Activated CD4-positive, alpha-beta T cell treated with anti-CD3 and anti-CD28 coated beads for 36 hours (primary cell): ENCODE measurements at regions not wholly inside any gene's neighbourhood (a gene's known extent, or its start where the extent isn't known, plus 50 kb on each side); places are given as distances from the start of the nearest gene placed in this dataset.

Experiments
- ATAC-seq: fragments of 200-7000 bp; cut with Tn5 transposase; one replicate; pipeline ENCODE4 v1.10.0; 2021; ENCODE audit warnings: mild to moderate bottlenecking, moderate library complexity
- CTCF ChIA-PET: fragments of 350-600 bp; sonication (Branson Sonifier 250); formaldehyde crosslinking; loops from one replicate; lab custom pipeline; 2021; ENCODE audit warnings: antibody characterized with exemption; lab: Charles Lee
- POLR2A ChIA-PET: fragments of 350-600 bp; sonication (Branson Sonifier 250); formaldehyde crosslinking; loops from one replicate; lab custom pipeline; 2021; ENCODE audit warnings: antibody characterized with exemption, inconsistent platforms; lab: Charles Lee
- DNase-seq: peaks from one replicate; pipeline ENCODE4 v3.0.0-alpha.2; 2020
- H3K27ac Mint-ChIP-seq: one replicate; pipeline ENCODE4 v1.8.0; 2021; ENCODE audit warnings: mixed read lengths
- H3K27me3 Mint-ChIP-seq: one replicate; pipeline ENCODE4 v1.8.0; 2021; ENCODE audit warnings: mixed read lengths
- H3K36me3 Mint-ChIP-seq: one replicate; pipeline ENCODE4 v1.8.0; 2021; ENCODE audit warnings: low read depth, mixed read lengths
- H3K4me1 Mint-ChIP-seq: one replicate; pipeline ENCODE4 v1.8.0; 2021; ENCODE audit warnings: mixed read lengths
- H3K4me3 Mint-ChIP-seq: one replicate; pipeline ENCODE4 v1.8.0; 2021; ENCODE audit warnings: mild to moderate bottlenecking, moderate library complexity, mixed read lengths
- H3K9me3 Mint-ChIP-seq: one replicate; pipeline ENCODE4 v1.8.0; 2021; ENCODE audit warnings: low read depth, mixed read lengths
- intact Hi-C, 2 experiments: fragments of 100-400 bp; cut with DNase I in 1 of 2; cut with micrococcal nuclease in 1 of 2; formaldehyde crosslinking; loops; one replicate each; pipeline versions ENCODE4 v1.14.2 to v1.15.1; 2022 to 2024; cut with DNase I, micrococcal nuclease

DNA sequence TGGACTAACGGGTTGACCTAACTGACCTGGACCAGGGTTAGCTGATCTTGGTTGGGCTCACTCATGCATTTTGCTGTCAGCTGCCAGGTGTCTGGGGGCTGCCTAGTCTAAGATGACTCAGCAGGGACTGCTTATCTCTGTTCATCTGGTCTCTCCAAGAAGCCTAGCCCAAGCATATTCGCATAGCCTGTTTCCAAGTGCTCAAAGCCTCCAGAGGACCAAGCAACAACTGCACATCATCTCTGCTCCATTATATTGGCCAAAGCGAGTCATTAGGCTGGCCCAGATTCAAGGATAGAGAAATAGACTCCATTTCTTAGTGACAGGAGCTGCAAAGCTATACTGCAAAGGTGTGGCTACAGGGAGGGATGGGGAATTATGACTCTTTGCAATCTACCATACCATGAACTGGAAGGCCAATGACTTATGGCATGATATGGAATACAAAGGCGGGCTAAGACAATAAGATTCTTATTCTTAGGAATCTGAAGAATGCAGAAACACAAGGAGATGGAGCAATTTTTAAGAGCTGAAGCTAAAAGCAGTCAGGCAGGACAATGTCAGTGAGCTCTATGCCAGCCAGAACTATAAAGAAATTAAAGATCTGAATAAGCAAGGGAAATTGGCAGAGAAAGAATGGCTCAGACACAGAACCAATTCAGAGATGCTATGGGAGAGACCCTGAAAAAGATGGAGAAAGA is 194.6 kb upstream of the FSCB start:
- ATAC-seq (no peak), DNase-seq (no peak)
- no peaks in the 10 kb centered on the region for H3K36me3 Mint-ChIP-seq
- ChIA-PET CTCF (no interaction called here), POLR2A (no interaction called here)
- no peaks in the 10 kb centered on the region for H3K9me3 Mint-ChIP-seq
- H3K27ac Mint-ChIP-seq = no peak overlapping the region
- H3K27me3 Mint-ChIP-seq = no peaks in the 10 kb centered on the region
- no peak overlapping the region for H3K4me3 Mint-ChIP-seq
- H3K4me1 Mint-ChIP-seq = no peaks in the 10 kb centered on the region
- intact Hi-C loops = no loop called here

DNA sequence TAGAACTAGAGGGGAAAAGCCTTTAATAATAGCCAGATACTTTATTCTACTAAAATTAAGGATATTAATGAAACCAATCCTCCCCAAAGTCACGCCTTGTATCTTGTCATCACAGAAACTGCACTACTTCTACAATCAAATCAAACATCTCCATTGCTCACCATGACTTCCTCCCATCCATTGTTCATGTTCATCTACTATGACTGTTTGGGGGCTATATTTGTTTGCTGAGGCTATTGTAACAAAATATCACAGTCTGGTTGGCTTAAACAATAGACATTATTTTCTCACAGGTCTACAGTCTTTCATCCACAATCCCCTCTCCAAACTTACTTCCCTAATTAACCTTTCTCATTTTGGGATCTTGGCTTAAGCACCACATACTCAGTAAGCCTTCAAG is 193.6 kb upstream of the FSCB start:
- Mint-ChIP-seq H3K27ac (no peak overlapping the region), H3K9me3 (no peaks in the 10 kb centered on the region), H3K36me3 (no peaks in the 10 kb centered on the region), H3K4me3 (no peak overlapping the region), H3K27me3 (no peaks in the 10 kb centered on the region), H3K4me1 (no peaks in the 10 kb centered on the region)
- no peak for DNase-seq
- intact Hi-C loops = no loop called here
- CTCF ChIA-PET = no interaction called here
- POLR2A ChIA-PET = no interaction called here
- ATAC-seq = no peak

DNA sequence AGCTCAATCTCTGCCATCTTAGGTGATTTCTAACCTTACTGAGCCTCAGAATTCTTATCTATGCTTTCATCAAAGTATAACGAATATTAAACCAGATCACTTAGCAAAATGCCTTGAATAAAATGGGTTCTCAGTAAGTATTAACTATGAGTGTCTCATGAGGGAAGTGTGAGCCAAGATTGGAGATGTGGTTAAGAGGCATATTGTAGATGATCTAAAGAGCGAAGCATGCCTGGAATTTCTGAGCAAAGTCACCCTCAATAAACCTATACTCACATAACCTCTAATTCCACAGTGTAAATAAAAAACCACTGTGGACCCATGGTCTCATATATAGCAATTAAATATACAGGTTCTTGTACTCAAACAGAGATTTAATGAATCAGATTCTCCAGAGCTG is 193.1 kb upstream of the FSCB start:
- POLR2A ChIA-PET = no interaction called here
- Mint-ChIP-seq H3K9me3 (no peaks in the 10 kb centered on the region), H3K36me3 (no peaks in the 10 kb centered on the region), H3K4me1 (no peaks in the 10 kb centered on the region), H3K4me3 (no peak overlapping the region), H3K27ac (no peak overlapping the region), H3K27me3 (no peaks in the 10 kb centered on the region)
- intact Hi-C loops = no loop called here
- CTCF ChIA-PET = no interaction called here
- no peak for DNase-seq
- ATAC-seq = no peak

DNA sequence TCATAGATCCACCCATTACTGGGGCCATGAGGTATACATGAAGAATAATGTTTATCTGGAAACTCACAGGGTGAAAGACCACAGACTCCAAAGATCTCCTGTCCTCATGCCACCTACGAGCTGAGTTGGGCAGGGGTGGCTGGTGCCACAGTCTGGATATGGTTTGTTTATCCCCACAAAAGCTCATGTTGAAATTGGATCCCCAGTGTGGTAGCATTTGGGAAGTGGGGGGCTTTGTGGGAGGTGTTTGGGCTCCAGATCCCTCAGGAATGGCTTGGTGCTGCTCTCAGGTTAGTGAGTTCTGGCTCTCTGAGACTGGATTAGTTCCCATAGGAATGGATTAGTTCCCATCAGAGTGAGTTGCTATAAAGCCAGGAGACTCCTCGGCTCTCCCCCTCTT is 192.3 kb upstream of the FSCB start:
- ChIA-PET POLR2A (no interaction called here), CTCF (no interaction called here)
- no peak overlapping the region for H3K4me3 Mint-ChIP-seq
- no peaks in the 10 kb centered on the region for H3K36me3 Mint-ChIP-seq
- DNase-seq = no peak
- H3K27me3 Mint-ChIP-seq = no peaks in the 10 kb centered on the region
- no peaks in the 10 kb centered on the region for H3K9me3 Mint-ChIP-seq
- no peaks in the 10 kb centered on the region for H3K4me1 Mint-ChIP-seq
- intact Hi-C loops = no loop called here
- no peak for ATAC-seq
- no peak overlapping the region for H3K27ac Mint-ChIP-seq

DNA sequence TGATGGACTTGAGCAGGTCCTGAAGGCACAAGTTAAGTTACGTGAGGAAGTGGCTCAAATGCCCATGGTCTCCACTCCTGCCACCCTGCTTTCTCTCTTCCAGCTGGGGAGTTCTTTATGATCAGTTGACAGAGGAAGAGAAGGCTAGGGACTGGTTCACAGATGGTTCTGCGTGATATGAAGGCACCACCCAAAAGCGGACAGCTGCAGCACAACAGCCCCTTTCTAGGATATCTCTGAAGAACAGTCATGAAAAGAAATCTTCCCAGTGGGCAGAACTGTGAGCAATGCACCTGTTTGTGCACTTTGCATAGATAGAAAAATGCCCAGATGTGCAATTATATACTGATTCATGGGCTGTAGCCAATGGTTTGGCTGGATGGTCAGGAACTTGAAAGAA is 162.4 kb upstream of the FSCB start:
- DNase-seq = no peak
- ChIA-PET POLR2A (no interaction called here), CTCF (no interaction called here)
- intact Hi-C loops = no loop called here
- H3K36me3 Mint-ChIP-seq = no peaks in the 10 kb centered on the region
- H3K4me3 Mint-ChIP-seq = no peak overlapping the region
- no peak overlapping the region for H3K27ac Mint-ChIP-seq
- ATAC-seq = no peak
- no peaks in the 10 kb centered on the region for H3K4me1 Mint-ChIP-seq
- H3K9me3 Mint-ChIP-seq = peaks cover 8% of the 10 kb centered on the region
- H3K27me3 Mint-ChIP-seq = no peaks in the 10 kb centered on the region

DNA sequence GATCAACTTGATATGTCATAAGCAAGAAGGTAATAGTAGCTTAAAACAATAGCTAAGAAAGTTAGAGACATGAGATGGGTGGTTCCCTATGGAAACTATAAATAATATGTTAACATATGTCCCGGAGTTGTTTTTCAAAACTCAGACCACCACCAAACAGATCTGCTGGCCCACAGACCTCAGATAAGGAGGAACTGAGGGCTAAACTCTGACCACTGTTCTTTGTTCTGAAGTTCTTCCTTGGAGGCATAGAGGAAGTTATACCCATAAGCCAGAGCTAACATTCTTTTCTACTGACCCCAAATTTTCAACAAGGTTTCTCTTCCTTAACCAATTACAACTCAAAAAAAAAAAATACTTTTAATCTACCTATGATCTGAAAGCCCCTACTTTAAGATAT is 156.1 kb upstream of the FSCB start:
- no peak for DNase-seq
- peaks cover 13% of the 10 kb centered on the region for H3K4me1 Mint-ChIP-seq
- POLR2A ChIA-PET = no interaction called here
- H3K36me3 Mint-ChIP-seq = no peaks in the 10 kb centered on the region
- H3K27ac Mint-ChIP-seq = no peak overlapping the region
- no peak overlapping the region for H3K4me3 Mint-ChIP-seq
- intact Hi-C loops = no loop called here
- H3K27me3 Mint-ChIP-seq = no peaks in the 10 kb centered on the region
- no peaks in the 10 kb centered on the region for H3K9me3 Mint-ChIP-seq
- ATAC-seq = no peak
- CTCF ChIA-PET = no interaction called here

DNA sequence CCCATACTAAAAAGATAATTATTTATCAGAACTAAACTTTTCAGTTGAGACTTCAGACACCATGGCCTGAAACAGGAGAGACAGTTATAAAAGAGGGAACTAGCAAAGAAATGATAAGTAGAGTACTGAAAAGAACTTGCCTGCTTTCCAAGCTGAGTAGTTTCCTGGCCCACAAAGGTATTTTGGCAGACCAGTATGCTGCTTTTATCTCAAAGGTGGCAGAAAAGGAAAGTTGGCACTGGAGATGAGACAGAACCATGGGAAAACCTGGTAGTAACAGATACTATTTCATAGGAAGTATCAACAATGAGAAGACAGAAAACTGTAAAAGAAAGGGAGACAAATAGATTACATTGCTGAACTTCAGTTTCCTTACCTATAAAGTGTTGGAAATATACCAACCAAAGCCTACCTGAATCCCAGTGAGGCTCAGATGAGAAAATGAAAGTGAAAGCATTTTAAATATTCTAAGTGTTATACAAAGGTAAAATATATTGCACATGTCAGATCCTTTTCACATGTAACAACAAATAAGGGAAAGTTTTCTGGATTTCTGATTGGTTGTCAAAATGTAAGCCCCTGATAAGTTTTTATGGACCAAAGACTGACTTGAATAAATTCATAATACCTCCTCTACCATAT is 155.3 kb upstream of the FSCB start:
- ChIA-PET CTCF (no interaction called here), POLR2A (no interaction called here)
- ATAC-seq (no peak), DNase-seq (no peak)
- no peak overlapping the region for H3K27ac Mint-ChIP-seq
- intact Hi-C loops = no loop called here
- no peaks in the 10 kb centered on the region for H3K36me3 Mint-ChIP-seq
- peaks cover 13% of the 10 kb centered on the region for H3K4me1 Mint-ChIP-seq
- H3K9me3 Mint-ChIP-seq = no peaks in the 10 kb centered on the region
- no peaks in the 10 kb centered on the region for H3K27me3 Mint-ChIP-seq
- H3K4me3 Mint-ChIP-seq = no peak overlapping the region

DNA sequence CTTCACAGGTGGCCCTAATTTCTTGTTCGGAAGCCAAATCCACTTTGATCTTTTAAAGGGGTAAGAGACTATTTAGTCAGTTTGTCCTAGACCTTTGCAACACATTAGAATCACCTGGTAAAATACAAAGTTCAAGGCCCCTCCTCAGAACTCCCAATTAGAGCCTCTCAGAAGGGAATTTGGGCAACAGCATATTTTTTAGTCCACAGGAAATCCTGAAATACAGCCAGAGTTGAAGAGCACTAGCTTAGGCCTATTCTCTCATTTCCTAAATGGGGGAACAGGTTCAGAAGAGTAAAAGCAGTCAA is 151.3 kb upstream of the FSCB start:
- H3K4me1 Mint-ChIP-seq = peaks cover 10% of the 10 kb centered on the region
- no peaks in the 10 kb centered on the region for H3K9me3 Mint-ChIP-seq
- no peak for ATAC-seq
- ChIA-PET CTCF (no interaction called here), POLR2A (no interaction called here)
- no peak for DNase-seq
- no peak overlapping the region for H3K27ac Mint-ChIP-seq
- no peaks in the 10 kb centered on the region for H3K27me3 Mint-ChIP-seq
- no peaks in the 10 kb centered on the region for H3K36me3 Mint-ChIP-seq
- H3K4me3 Mint-ChIP-seq = no peak overlapping the region
- intact Hi-C loops = no loop called here

DNA sequence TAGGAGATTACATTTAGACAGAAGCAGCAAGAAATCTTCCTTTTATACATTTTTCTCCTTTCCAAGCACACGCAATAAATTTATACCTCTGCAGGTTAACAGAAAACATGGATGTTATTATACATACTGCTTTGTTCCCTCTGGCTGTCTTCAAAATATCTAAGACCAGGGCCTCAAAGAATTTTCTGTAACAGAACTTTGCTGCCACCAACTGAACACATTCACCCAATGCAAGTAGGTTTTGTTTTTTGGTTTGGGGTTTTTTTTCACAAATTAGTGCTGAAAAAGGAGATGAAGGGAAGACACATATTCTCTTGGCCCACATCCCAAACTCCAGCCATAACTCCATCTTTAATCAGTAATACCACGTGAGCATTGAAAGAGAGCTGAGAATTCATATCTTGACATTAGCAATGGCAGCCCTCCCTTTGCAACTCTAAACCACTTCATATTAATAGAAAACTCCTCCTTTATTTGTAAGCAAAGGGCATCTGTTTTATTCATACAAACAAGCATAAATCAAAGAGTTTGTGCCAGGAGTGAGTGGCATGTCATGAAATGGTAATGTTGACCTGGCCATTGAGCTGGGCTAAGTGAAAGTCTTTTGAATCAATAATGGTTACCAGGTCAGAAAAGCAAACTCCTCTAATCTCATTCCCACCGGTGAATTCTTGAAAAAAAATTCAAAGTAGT is 150.8 kb upstream of the FSCB start:
- intact Hi-C loops = no loop called here
- DNase-seq = no peak
- H3K27me3 Mint-ChIP-seq = no peaks in the 10 kb centered on the region
- no peaks in the 10 kb centered on the region for H3K9me3 Mint-ChIP-seq
- H3K4me1 Mint-ChIP-seq = peaks cover 5% of the 10 kb centered on the region
- ChIA-PET POLR2A (no interaction called here), CTCF (no interaction called here)
- no peak overlapping the region for H3K27ac Mint-ChIP-seq
- H3K4me3 Mint-ChIP-seq = no peak overlapping the region
- ATAC-seq = no peak
- no peaks in the 10 kb centered on the region for H3K36me3 Mint-ChIP-seq

DNA sequence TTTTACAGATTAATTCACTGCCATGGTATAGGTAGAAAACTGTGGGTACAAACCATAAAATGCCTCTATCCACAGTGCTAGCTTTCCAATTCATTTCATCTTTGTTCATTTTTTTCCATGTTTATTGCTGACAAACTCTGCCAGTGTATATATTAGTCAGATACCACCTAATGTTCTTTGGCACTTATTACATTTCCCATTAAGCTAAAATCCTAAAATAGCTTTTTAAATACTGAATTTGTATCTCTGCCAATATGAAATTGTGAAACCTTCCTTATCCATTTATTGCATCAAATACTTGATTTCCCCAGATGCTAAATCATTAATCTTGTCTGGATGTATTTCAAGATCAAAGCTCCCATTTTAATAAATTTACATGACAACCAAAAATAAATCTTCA is 150.1 kb upstream of the FSCB start:
- Mint-ChIP-seq H3K27ac (no peak overlapping the region), H3K9me3 (no peaks in the 10 kb centered on the region), H3K4me3 (no peak overlapping the region), H3K36me3 (no peaks in the 10 kb centered on the region), H3K4me1 (peaks cover 1% of the 10 kb centered on the region), H3K27me3 (no peaks in the 10 kb centered on the region)
- intact Hi-C loops = no loop called here
- ChIA-PET CTCF (interaction anchor here (0.6 kb wide), 2 partner anchors 12 to 44 kb away, joined by 4 read pairs; no protein-coding TSS in a partner anchor), POLR2A (no interaction called here)
- DNase-seq (no peak), ATAC-seq (no peak)

DNA sequence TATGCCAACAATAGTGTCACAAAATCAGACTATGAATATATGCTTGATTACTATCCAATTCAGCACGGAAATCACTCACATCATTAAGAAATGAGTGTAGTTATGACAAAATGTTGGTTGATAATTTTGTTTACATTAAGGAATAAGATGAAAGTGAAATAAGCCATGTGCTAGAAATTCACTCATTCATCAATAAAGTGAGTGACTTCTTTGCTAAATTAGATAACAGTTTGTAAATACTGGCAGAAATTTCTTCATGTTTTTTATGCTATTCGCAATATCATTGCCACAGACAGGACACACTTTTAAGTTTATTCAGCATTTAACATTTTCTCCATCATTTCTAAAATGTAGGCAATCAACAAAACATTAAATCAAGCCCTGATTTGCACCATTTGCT is 147.5 kb upstream of the FSCB start:
- no peak overlapping the region for H3K4me3 Mint-ChIP-seq
- no peaks in the 10 kb centered on the region for H3K4me1 Mint-ChIP-seq
- no peaks in the 10 kb centered on the region for H3K27me3 Mint-ChIP-seq
- DNase-seq (no peak), ATAC-seq (no peak)
- CTCF ChIA-PET = no interaction called here
- POLR2A ChIA-PET = no interaction called here
- intact Hi-C loops = no loop called here
- H3K36me3 Mint-ChIP-seq = no peaks in the 10 kb centered on the region
- H3K9me3 Mint-ChIP-seq = no peaks in the 10 kb centered on the region
- H3K27ac Mint-ChIP-seq = no peak overlapping the region

DNA sequence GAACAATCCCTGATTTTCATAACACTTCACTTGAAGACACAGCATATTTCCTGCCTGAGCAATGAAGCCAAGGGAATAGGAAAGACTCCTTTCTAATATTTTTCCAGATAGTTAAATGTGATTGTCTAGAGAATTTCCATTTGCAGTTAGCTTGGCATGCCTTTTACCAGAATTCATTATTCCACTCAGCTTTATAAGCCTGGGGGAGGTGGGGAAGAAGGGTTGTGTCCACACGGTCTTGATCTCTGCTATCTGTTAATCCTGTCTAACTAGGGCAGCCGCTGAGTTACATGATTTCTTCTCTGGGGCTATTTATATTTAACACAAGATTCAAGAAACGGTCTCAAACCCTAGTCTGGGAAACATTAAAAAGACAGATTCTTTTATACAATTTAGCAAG is 146.6 kb upstream of the FSCB start:
- H3K4me3 Mint-ChIP-seq = no peak overlapping the region
- no peaks in the 10 kb centered on the region for H3K27me3 Mint-ChIP-seq
- H3K36me3 Mint-ChIP-seq = no peaks in the 10 kb centered on the region
- no peaks in the 10 kb centered on the region for H3K9me3 Mint-ChIP-seq
- no peak for DNase-seq
- ATAC-seq = no peak
- no peaks in the 10 kb centered on the region for H3K4me1 Mint-ChIP-seq
- POLR2A ChIA-PET = no interaction called here
- intact Hi-C loops = no loop called here
- no peak overlapping the region for H3K27ac Mint-ChIP-seq
- CTCF ChIA-PET = no interaction called here
